HG03159 (cell line): ENCODE measurements at regions not wholly inside any gene's neighbourhood (a gene's known extent, or its start where the extent isn't known, plus 50 kb on each side); places are given as distances from the start of the nearest gene placed in this dataset.

Experiments
- ATAC-seq: cut with Tn5 transposase; IDR thresholded peaks from one replicate; pipeline ENCODE4 v1.9.1; 2021; ENCODE audit warnings: mild to moderate bottlenecking, moderate library complexity; ENCODE audit not compliant: unreplicated experiment

- ATAC-seq: no peak
Observed at GRCh38 chr9:105860516-105860915, 166.2 kb downstream of the TMEM38B start.

- no peak for ATAC-seq
Observed at GRCh38 chr9:105861972-105862371, 167.6 kb downstream of the TMEM38B start.

- ATAC-seq: no peak
Observed at GRCh38 chr9:105864248-105864898, 170.0 kb downstream of the TMEM38B start.

GRCh38 chr9:105865285-105865684 is 170.9 kb downstream of the TMEM38B start:
- no peak for ATAC-seq

GRCh38 chr9:105871540-105871939 is 177.2 kb downstream of the TMEM38B start:
- ATAC-seq: no peak

- ATAC-seq: no peak
Observed at GRCh38 chr9:105873801-105874200, 179.5 kb downstream of the TMEM38B start.

GRCh38 chr9:105877721-105878120 is 183.4 kb downstream of the TMEM38B start:
- peak; percentile 73 for ATAC-seq

- no peak for ATAC-seq
Observed at GRCh38 chr9:105879181-105879580, 184.8 kb downstream of the TMEM38B start.

GRCh38 chr9:105880517-105880916 is 186.2 kb downstream of the TMEM38B start:
- no peak for ATAC-seq

GRCh38 chr9:105881021-105881420 is 186.7 kb downstream of the TMEM38B start:
- ATAC-seq: no peak

GRCh38 chr9:105881654-105882349 is 187.5 kb downstream of the TMEM38B start:
- peak; percentile 46 for ATAC-seq

GRCh38 chr9:105883847-105884246 is 189.5 kb downstream of the TMEM38B start:
- ATAC-seq: peak; percentile 87

GRCh38 chr9:105884416-105884815 is 190.1 kb downstream of the TMEM38B start:
- no peak for ATAC-seq

GRCh38 chr9:105886136-105886535 is 191.8 kb downstream of the TMEM38B start:
- ATAC-seq: no peak

GRCh38 chr9:105887679-105888078 is 193.3 kb downstream of the TMEM38B start:
- no peak for ATAC-seq

GRCh38 chr9:105890046-105890822 is 195.9 kb downstream of the TMEM38B start:
- no peak for ATAC-seq

GRCh38 chr9:105900123-105900522 is 205.8 kb downstream of the TMEM38B start:
- ATAC-seq: no peak

GRCh38 chr9:105901514-105902109 is 207.3 kb downstream of the TMEM38B start:
- ATAC-seq: peak; percentile 90

- ATAC-seq: no peak
Observed at GRCh38 chr9:105908069-105908468, 213.7 kb downstream of the TMEM38B start.

GRCh38 chr9:105911104-105911911 is 217.0 kb downstream of the TMEM38B start:
- no peak for ATAC-seq
